ENCODE measurements at regions not wholly inside any gene's neighbourhood (a gene's known extent, or its start where the extent isn't known, plus 50 kb on each side); places are given as distances from the start of the nearest gene placed in this dataset.
"Not testable (repeated sequence)": the region's sequence is repeated elsewhere in the genome, so short reads cannot be mapped to it uniquely, and the experiment has no call there.

DNA sequence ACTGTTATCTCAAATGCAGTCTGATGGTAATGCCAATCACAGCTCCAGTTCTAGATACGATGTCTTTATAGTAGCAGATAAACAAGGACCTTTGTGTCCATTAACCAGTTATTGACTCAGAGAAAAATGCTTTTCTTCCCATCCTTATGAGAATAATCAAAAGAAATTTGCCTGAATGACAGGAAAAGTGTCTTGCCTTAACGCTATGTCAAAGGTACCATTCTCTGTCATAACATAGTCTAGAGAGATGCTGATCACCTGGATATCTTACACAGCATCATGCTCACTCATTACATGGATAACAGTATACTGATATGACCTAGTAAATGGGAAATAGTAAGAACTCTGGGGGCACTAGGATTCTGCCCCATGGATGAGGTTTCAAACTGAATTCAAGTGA is 151.7 kb upstream of the NEGR1 start:
- TF ChIP-seq, protein P1, sequence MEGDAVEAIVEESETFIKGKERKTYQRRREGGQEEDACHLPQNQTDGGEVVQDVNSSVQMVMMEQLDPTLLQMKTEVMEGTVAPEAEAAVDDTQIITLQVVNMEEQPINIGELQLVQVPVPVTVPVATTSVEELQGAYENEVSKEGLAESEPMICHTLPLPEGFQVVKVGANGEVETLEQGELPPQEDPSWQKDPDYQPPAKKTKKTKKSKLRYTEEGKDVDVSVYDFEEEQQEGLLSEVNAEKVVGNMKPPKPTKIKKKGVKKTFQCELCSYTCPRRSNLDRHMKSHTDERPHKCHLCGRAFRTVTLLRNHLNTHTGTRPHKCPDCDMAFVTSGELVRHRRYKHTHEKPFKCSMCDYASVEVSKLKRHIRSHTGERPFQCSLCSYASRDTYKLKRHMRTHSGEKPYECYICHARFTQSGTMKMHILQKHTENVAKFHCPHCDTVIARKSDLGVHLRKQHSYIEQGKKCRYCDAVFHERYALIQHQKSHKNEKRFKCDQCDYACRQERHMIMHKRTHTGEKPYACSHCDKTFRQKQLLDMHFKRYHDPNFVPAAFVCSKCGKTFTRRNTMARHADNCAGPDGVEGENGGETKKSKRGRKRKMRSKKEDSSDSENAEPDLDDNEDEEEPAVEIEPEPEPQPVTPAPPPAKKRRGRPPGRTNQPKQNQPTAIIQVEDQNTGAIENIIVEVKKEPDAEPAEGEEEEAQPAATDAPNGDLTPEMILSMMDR (conservative IDR thresholded peaks at IDR 0.05; ENCODE audit: low read depth, low read length) = no peak
- H3K4me3 ChIP-seq (ENCODE audit: low read depth, low read length) = no peak overlapping the region
- DNase-seq (ENCODE audit: low read depth) = no peak

- TF ChIP-seq, protein P1 (conservative IDR thresholded peaks at IDR 0.05; ENCODE audit: low read depth, low read length) = no peak
- H3K4me3 ChIP-seq (ENCODE audit: low read depth, low read length) = no peak overlapping the region
- no peak for DNase-seq (ENCODE audit: low read depth)
Measured at GRCh38 chr1:72433591-72433990, 151.3 kb upstream of the NEGR1 start.

- TF ChIP-seq, protein P1 (conservative IDR thresholded peaks at IDR 0.05; ENCODE audit: low read depth, low read length) = no peak
- DNase-seq (ENCODE audit: low read depth) = no peak
- H3K4me3 ChIP-seq (ENCODE audit: low read depth, low read length) = no peak overlapping the region
Measured at GRCh38 chr1:72432645-72433267, 150.4 kb upstream of the NEGR1 start.

DNA sequence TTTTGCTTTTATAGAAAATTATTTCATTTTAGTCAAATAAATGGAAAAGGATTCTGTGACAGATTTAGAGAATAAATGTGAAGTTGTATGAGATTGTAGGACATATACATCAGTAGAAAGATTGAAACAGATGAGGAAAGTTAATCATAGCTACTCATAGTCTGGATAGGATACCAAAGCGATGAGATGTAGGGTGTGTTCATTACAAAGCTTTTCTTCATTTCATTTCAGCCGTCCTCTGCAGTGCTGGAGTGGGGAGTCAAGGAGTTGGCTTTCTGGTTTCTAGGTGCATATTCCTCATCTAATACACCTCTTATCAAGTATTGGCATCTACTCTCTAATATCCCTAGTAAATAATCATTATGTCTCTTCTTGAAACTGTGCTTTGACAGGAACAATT is 149.5 kb upstream of the NEGR1 start:
- TF ChIP-seq, protein P1 (conservative IDR thresholded peaks at IDR 0.05; ENCODE audit: low read depth, low read length) = no peak
- H3K4me3 ChIP-seq (ENCODE audit: low read depth, low read length) = no peak overlapping the region
- no peak for DNase-seq (ENCODE audit: low read depth)

- DNase-seq (ENCODE audit: low read depth); H3K4me3 ChIP-seq (ENCODE audit: low read depth, low read length): not testable (repeated sequence)
Measured at GRCh38 chr1:72428276-72428675, 145.9 kb upstream of the NEGR1 start.

DNA sequence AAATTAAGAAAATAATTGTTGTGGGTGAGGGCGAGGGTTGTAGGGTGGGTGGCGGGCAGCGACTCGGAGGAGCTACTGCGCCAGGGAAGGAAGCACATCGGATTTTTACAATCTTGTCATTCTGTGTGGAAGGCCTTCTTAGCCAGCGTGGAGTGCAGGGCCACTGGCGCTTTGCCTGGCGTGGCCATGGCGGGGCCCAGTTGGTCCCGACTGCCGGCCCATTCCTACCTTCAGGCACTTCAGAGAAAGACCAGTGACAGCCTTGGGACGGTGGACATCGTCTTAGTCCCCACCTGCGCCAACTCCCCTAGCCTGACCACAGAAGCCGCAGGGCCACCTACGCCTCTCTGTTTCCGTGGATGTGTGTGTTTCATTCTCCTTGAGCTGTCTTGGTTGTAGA is 136.9 kb upstream of the NEGR1 start:
- no peak overlapping the region for H3K4me3 ChIP-seq (ENCODE audit: low read depth, low read length)
- no peak for DNase-seq (ENCODE audit: low read depth)
- TF ChIP-seq, protein P1 (conservative IDR thresholded peaks at IDR 0.05; ENCODE audit: low read depth, low read length) = no peak

DNA sequence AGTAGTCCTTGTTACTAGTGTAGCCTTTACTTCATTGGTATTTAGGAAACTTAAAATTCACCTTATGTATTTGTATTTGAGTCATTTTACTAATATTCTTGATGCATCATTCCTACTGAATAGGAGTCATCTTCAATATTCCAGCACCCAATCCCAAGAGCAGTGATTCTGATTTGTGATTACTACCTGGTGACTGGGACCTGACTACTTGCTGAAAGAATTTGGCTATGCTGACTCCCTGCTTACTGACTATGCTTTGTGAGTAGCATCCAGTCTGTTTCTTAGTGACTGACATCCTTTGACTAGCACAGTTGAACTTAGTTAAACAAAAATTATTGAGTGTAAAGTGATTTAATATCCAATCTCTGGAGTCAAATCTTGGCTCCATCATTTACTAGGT is 129.9 kb upstream of the NEGR1 start:
- no peak overlapping the region for H3K4me3 ChIP-seq (ENCODE audit: low read depth, low read length)
- TF ChIP-seq, protein P1 (conservative IDR thresholded peaks at IDR 0.05; ENCODE audit: low read depth, low read length) = no peak
- DNase-seq (ENCODE audit: low read depth) = no peak
